Ishikawa (cell line): ENCODE measurements at regions not wholly inside any gene's neighbourhood (a gene's known extent, or its start where the extent isn't known, plus 50 kb on each side); places are given as distances from the start of the nearest gene placed in this dataset.

Experiments used
- CEBPB ChIP-seq: IDR thresholded peaks from 2 replicates; pipeline ENCODE4 v1.6.1; 2012
- CREB1 ChIP-seq: IDR thresholded peaks from 2 replicates; pipeline ENCODE4 v1.6.1; 2012; ENCODE audit warnings: low read depth
- EGR1 ChIP-seq: IDR thresholded peaks from 2 replicates; pipeline ENCODE4 v1.6.1; 2012
- EP300 ChIP-seq: IDR thresholded peaks from 2 replicates; pipeline ENCODE4 v1.6.1; 2012; ENCODE audit warnings: borderline replicate concordance
- FOXM1 ChIP-seq: IDR thresholded peaks from 2 replicates; pipeline ENCODE4 v1.6.1; 2012; ENCODE audit warnings: low read depth, borderline replicate concordance
- NFIC ChIP-seq: IDR thresholded peaks from 2 replicates; pipeline ENCODE4 v1.6.1; 2012
- RAD21 ChIP-seq: IDR thresholded peaks from 2 replicates; pipeline ENCODE4 v1.6.1; 2012; ENCODE audit warnings: low read depth
- TAF1 ChIP-seq: IDR thresholded peaks from 2 replicates; pipeline ENCODE4 v1.6.1; 2012; ENCODE audit warnings: low read depth, mild to moderate bottlenecking
- TCF12 ChIP-seq: IDR thresholded peaks from 2 replicates; pipeline ENCODE4 v1.6.1; 2012; ENCODE audit warnings: low read depth
- TEAD4 ChIP-seq: IDR thresholded peaks from 2 replicates; pipeline ENCODE4 v1.6.1; 2012
- YY1 ChIP-seq: IDR thresholded peaks from 2 replicates; pipeline ENCODE4 v1.6.1; 2012; ENCODE audit warnings: low read depth
- ZBTB7A ChIP-seq: IDR thresholded peaks from 2 replicates; pipeline ENCODE4 v1.6.1; 2012; ENCODE audit warnings: low read depth
- TF ChIP-seq, protein P1 (sequence below): IDR thresholded peaks from 2 replicates; pipeline ENCODE4 v1.6.1; 2012
- TF ChIP-seq, protein P2 (sequence below): IDR thresholded peaks from 2 replicates; pipeline ENCODE4 v1.6.1; 2012
- TF ChIP-seq, protein P3 (sequence below): IDR thresholded peaks from 2 replicates; pipeline ENCODE4 v1.6.1; 2012; ENCODE audit warnings: low read depth, mild to moderate bottlenecking

DNA sequence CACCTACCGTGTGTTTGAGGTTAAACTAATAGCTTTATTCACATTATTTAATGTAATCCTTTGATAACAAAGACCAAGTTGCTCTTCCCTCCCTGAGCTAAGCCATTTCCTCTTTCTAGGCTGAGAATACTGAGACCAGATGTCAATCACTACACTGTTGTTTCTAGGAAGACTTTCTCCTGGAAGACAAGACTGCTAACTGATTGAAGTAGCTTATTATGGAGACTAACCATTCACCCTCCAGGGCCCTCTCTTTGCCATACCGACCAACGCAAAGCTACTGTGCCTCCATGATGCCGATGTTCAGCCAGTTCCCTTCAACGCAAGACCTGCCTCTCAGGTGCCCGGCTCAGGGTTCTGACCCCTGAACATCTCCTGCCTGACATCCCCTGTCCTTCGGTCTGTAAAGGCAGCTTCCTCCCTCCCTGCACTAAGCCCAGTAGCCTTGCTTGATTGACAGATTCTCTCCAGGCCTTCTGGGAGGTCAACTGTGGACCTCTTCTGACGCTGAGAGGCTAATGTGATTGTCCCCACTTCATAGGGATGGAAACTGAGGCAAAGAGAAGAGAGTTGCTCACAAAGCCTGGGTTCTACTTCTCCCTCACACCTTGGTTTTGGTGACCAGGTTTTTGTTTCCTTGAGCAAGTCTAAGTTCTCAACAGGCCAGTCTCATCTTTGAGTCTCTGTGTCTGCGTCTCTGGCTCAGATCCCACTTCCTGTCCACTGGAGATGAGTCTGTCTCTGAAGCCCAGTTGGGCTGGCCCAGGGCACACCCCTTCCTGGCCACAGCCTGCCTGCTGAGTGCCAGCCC lies 259.7 kb upstream of the IRX2 start:
- TF ChIP-seq ZBTB7A, result no peak
- no peak for TF ChIP-seq TEAD4
- no peak for TF ChIP-seq RAD21
- TF ChIP-seq CREB1, result no peak
- no peak for TF ChIP-seq NFIC
- TF ChIP-seq, protein P1, sequence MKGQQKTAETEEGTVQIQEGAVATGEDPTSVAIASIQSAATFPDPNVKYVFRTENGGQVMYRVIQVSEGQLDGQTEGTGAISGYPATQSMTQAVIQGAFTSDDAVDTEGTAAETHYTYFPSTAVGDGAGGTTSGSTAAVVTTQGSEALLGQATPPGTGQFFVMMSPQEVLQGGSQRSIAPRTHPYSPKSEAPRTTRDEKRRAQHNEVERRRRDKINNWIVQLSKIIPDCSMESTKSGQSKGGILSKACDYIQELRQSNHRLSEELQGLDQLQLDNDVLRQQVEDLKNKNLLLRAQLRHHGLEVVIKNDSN, result no peak
- no peak for TF ChIP-seq EP300
- TF ChIP-seq, protein P2, sequence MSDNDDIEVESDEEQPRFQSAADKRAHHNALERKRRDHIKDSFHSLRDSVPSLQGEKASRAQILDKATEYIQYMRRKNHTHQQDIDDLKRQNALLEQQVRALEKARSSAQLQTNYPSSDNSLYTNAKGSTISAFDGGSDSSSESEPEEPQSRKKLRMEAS, result no peak

DNA sequence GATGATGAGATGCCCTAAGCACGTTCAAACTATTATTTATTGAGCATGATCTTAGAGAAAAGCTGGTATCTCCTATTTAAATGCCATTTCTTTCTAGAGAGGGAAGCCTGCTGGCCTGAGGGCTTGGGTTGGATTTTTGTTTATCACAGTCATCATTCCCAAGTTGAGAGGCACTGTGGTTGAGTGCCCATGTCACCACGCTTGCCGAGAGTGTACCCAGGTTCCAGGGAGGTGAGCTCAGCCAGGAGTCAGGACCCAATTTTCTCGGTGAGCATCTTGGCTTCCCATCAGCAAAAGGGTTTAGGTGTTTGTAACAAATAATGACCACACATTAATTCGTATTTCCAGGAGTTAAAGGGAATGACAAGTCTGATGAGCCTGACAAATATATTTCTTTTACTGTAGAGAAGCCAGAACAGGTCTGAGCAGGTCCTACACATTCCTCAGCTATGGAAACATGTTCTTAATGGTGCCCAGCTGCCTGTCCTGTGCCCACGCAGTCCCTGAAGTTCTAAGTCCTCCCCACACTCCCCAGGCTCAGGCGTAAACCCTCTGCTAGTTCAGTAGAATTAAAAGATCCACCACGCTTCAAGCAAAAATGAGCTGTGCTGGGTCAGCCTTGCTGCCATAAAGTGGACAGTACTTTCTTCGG lies 258.9 kb upstream of the IRX2 start:
- TF ChIP-seq TCF12, result no peak
- no peak for TF ChIP-seq YY1
- TF ChIP-seq, protein P2, result no peak
- TF ChIP-seq TAF1, result no peak
- TF ChIP-seq FOXM1, result no peak
- TF ChIP-seq, protein P1, result no peak
- TF ChIP-seq TEAD4, result no peak
- no peak for TF ChIP-seq NFIC
- no peak for TF ChIP-seq CREB1
- no peak for TF ChIP-seq CEBPB
- TF ChIP-seq, protein P3, sequence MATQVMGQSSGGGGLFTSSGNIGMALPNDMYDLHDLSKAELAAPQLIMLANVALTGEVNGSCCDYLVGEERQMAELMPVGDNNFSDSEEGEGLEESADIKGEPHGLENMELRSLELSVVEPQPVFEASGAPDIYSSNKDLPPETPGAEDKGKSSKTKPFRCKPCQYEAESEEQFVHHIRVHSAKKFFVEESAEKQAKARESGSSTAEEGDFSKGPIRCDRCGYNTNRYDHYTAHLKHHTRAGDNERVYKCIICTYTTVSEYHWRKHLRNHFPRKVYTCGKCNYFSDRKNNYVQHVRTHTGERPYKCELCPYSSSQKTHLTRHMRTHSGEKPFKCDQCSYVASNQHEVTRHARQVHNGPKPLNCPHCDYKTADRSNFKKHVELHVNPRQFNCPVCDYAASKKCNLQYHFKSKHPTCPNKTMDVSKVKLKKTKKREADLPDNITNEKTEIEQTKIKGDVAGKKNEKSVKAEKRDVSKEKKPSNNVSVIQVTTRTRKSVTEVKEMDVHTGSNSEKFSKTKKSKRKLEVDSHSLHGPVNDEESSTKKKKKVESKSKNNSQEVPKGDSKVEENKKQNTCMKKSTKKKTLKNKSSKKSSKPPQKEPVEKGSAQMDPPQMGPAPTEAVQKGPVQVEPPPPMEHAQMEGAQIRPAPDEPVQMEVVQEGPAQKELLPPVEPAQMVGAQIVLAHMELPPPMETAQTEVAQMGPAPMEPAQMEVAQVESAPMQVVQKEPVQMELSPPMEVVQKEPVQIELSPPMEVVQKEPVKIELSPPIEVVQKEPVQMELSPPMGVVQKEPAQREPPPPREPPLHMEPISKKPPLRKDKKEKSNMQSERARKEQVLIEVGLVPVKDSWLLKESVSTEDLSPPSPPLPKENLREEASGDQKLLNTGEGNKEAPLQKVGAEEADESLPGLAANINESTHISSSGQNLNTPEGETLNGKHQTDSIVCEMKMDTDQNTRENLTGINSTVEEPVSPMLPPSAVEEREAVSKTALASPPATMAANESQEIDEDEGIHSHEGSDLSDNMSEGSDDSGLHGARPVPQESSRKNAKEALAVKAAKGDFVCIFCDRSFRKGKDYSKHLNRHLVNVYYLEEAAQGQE, result no peak
- no peak for TF ChIP-seq EGR1
- TF ChIP-seq RAD21, result no peak
- no peak for TF ChIP-seq EP300

DNA sequence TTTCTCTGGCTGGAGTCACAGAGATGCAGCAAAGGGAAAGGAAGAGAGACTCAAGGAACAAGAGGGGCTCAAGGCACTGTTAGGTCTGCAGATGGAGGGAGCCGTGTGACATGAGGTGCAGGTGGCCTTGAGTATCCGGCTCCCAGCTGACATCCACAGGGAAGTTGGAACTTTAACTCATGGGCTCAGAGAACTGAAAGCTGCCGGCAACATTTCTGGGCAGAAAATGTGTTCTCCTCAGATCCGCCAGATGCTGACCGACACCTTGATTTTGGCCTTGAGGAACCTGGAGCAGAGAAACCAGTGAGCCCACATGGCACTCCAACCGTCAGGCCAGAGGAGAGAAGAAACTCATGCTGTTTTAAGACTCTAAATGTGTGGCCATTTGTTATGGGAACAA lies 258.1 kb upstream of the IRX2 start:
- TF ChIP-seq, protein P1, result no peak
- no peak for TF ChIP-seq NFIC
- no peak for TF ChIP-seq EGR1
- TF ChIP-seq, protein P2, result no peak
- no peak for TF ChIP-seq CEBPB
- TF ChIP-seq YY1, result no peak
- TF ChIP-seq RAD21, result no peak
- TF ChIP-seq EP300, result no peak
- no peak for TF ChIP-seq ZBTB7A
- TF ChIP-seq TCF12, result no peak
- TF ChIP-seq FOXM1, result no peak
- TF ChIP-seq TAF1, result no peak
- no peak for TF ChIP-seq CREB1
- TF ChIP-seq, protein P3, result no peak
- TF ChIP-seq TEAD4, result no peak

DNA sequence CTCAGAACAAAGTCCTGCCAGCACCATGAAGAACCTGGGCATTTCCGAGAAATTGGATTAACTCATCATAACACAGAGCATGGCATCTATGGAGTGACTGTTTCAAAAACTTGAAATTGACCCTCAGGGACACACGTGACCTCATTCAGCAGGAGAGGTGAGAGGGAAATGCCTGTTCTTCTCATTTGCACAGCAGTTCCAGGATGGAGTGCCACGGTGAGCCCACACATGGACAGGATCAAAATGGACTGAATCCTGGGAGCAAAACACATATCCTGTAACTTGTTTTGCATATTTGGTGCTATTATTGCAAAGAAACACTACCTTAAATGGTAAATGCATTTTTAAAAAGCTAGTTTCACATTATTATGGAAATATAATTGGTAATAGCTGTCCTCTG lies 256.1 kb upstream of the IRX2 start:
- TF ChIP-seq ZBTB7A (no peak), CREB1 (no peak), YY1 (no peak), TAF1 (no peak), TCF12 (no peak), CEBPB (no peak), TEAD4 (no peak), EP300 (no peak), NFIC (no peak), RAD21 (no peak), FOXM1 (no peak), EGR1 (no peak)
- TF ChIP-seq, protein P1, result no peak
- TF ChIP-seq, protein P3, result no peak
- TF ChIP-seq, protein P2, result no peak
